Activated T-helper 1 cell treated with anti-CD3 and anti-CD28 coated beads, Interleukin-2, amount 50 U/mL, for 16 hours (primary cell): ENCODE measurements at regions not wholly inside any gene's neighbourhood (a gene's known extent, or its start where the extent isn't known, plus 50 kb on each side); places are given as distances from the start of the nearest gene placed in this dataset.

Experiments used
- DNase-seq, 2 donors: peaks; one replicate each; pipeline ENCODE4 v3.0.0-alpha.2; 2020; ENCODE audit warnings: low read depth in 1 of 2, low spot score in 1 of 2

GRCh38 chr17:34776456-34777443 is 184.5 kb downstream of the CCT6B start:
- DNase-seq, result no peak

GRCh38 chr17:34773036-34773435 is 188.2 kb downstream of the CCT6B start:
- no peak for DNase-seq

- DNase-seq, result no peak
These were observed 189.4 kb downstream of the CCT6B start for GRCh38 chr17:34771891-34772290.

- DNase-seq, result no peak
These were observed 190.7 kb downstream of the CCT6B start for GRCh38 chr17:34770586-34770985.

GRCh38 chr17:34769899-34770298 is 190.5 kb downstream of the TMEM132E start:
- DNase-seq, result no peak

- no peak for DNase-seq
These were observed 189.7 kb downstream of the TMEM132E start for GRCh38 chr17:34769049-34769448.

- no peak for DNase-seq
These were observed 185.9 kb downstream of the TMEM132E start for GRCh38 chr17:34765291-34765690.

GRCh38 chr17:34764716-34765115 is 185.3 kb downstream of the TMEM132E start:
- no peak for DNase-seq

GRCh38 chr17:34763728-34764665 is 184.6 kb downstream of the TMEM132E start:
- no peak for DNase-seq

- no peak for DNase-seq
These were observed 182.7 kb downstream of the TMEM132E start for GRCh38 chr17:34762078-34762477.

- no peak for DNase-seq
These were observed 182.3 kb downstream of the TMEM132E start for GRCh38 chr17:34761646-34762045.

- DNase-seq, result no peak
These were observed 181.6 kb downstream of the TMEM132E start for GRCh38 chr17:34760931-34761495.

- no peak for DNase-seq
These were observed 179.3 kb downstream of the TMEM132E start for GRCh38 chr17:34758718-34759117.

- DNase-seq, result no peak
These were observed 178.9 kb downstream of the TMEM132E start for GRCh38 chr17:34758316-34758715.

GRCh38 chr17:34757611-34758010 is 178.2 kb downstream of the TMEM132E start:
- no peak for DNase-seq

GRCh38 chr17:34757106-34757505 is 177.7 kb downstream of the TMEM132E start:
- no peak for DNase-seq

- no peak for DNase-seq
These were observed 177.2 kb downstream of the TMEM132E start for GRCh38 chr17:34756637-34757021.

GRCh38 chr17:34755981-34756636 is 176.7 kb downstream of the TMEM132E start:
- no peak for DNase-seq

GRCh38 chr17:34755371-34755770 is 176.0 kb downstream of the TMEM132E start:
- DNase-seq, result no peak

- DNase-seq, result no peak
These were observed 170.6 kb downstream of the TMEM132E start for GRCh38 chr17:34750004-34750403.

GRCh38 chr17:34741967-34742366 is 162.6 kb downstream of the TMEM132E start:
- no peak for DNase-seq
